Pancreas (tissue), 10 donors: ENCODE measurements at regions not wholly inside any gene's neighbourhood (a gene's known extent, or its start where the extent isn't known, plus 50 kb on each side); places are given as distances from the start of the nearest gene placed in this dataset.

Experiments used
- ATAC-seq, 4 donors: fragments of 200-7000 bp; cut with Tn5 transposase; one replicate each; pipeline versions ENCODE4 v1.8.0 to v1.9.1; 2020; ENCODE audit warnings: mild to moderate bottlenecking in 4 of 4, moderate library complexity in 4 of 4
- DNase-seq, 6 donors: peaks; one replicate each; pipeline ENCODE4 v3.0.0-alpha.2; 2020
- FAIRE-seq: peaks from 2 replicates; lab custom pipeline; 2012; peaks lifted over from hg19 to GRCh38; lab: Jason Lieb, UNC
- H3K27ac ChIP-seq, 4 donors: fragments of 200-600 bp; sonication (generic); 1 replicate in 3 of 4; 2 replicates in 1 of 4; pipeline versions ENCODE4 v1.5.0 to v1.8.0; 2020
- H3K27me3 ChIP-seq, 4 donors: fragments of 200-600 bp; one replicate each; pipeline ENCODE4 v1.8.0; 2021
- H3K36me3 ChIP-seq, 3 donors: fragments of 200-600 bp; sonication (generic) in 1 of 3; one replicate each; pipeline versions ENCODE4 v1.5.0 to v1.8.0; 2020 to 2021
- H3K4me1 ChIP-seq, 3 donors: fragments of 200-600 bp; one replicate each; pipeline ENCODE4 v1.8.0; 2021
- H3K4me3 ChIP-seq, 4 donors: fragments of 200-600 bp; sonication (generic) in 2 of 4; one replicate each; pipeline versions ENCODE4 v1.5.0 to v1.8.0; 2020 to 2021
- H3K9me3 ChIP-seq, 4 donors: fragments of 200-600 bp; one replicate each; pipeline ENCODE4 v1.8.0; 2021
- WGBS, 2 donors: extraction: QIAGEN DNeasy Blood & Tissue Kit; methylation state at CpG; one replicate each; pipeline ENCODE4 v1.1.7; 2013; 5-methylcytosine and 5-hydroxymethylcytosine counted together
- intact Hi-C, 3 donors: fragments of 100-400 bp; cut with DNase I; formaldehyde crosslinking; loops; one replicate each; pipeline versions ENCODE4 v1.11.1 to v1.14.2; 2022
- TF ChIP-seq, protein P1 (sequence below), 4 donors: fragments of 200-600 bp; sonication (generic) in 3 of 4; IDR thresholded peaks; one replicate each; pipeline versions ENCODE4 v1.5.0 to v1.8.0; 2021; ENCODE audit warnings: antibody characterized with exemption in 4 of 4
- donor health status: healthy with polysubstance abuse.
- donor health status: DM: no; HTN: no; CAD: no; lungs with moderate emphysema.
- donor health status: DM: no; HTN: no; CAD: no.
- donor health status: control.
- donor health status: control.
- donor health status: Bipolar disorder and iron deficiency.
- donor health status: DM: yes; HTN: yes; CAD: no.
- donor health status: DM: no; HTN: no; CAD: no.
- donor health status: DM: no; HTN: no; CAD: no.
- donor health status: DM: yes; HTN: yes; CAD: no.

DNA sequence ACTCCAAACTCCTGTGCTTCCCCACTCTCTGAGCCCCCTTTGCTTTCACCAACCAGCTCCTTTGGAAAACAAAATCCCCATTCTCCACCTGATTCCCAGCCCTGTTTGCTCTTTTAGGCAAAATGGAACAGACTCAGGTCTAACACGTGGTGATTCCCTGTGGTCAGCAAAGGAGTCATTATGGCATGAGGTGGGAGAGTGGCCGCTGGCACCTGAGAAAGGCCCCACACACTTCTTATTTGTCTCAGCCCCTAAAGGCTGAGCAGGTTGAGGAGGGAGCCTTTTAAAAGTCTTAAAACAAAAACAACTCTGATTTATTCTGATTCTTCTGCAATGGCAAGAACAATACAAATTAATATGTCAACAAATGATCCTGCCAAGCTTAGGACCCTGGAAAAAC lies 401.2 kb downstream of the TNS1 start:
- no peak overlapping the region for H3K4me3 ChIP-seq
- intact Hi-C loops, result no loop called here
- DNase-seq, result no peak
- no peaks in the 10 kb centered on the region for H3K4me1 ChIP-seq
- no peak overlapping the region for H3K27ac ChIP-seq
- no peaks in the 10 kb centered on the region for H3K36me3 ChIP-seq
- H3K27me3 ChIP-seq, result no peaks in the 10 kb centered on the region
- no peaks in the 10 kb centered on the region for H3K9me3 ChIP-seq
- TF ChIP-seq, protein P1, sequence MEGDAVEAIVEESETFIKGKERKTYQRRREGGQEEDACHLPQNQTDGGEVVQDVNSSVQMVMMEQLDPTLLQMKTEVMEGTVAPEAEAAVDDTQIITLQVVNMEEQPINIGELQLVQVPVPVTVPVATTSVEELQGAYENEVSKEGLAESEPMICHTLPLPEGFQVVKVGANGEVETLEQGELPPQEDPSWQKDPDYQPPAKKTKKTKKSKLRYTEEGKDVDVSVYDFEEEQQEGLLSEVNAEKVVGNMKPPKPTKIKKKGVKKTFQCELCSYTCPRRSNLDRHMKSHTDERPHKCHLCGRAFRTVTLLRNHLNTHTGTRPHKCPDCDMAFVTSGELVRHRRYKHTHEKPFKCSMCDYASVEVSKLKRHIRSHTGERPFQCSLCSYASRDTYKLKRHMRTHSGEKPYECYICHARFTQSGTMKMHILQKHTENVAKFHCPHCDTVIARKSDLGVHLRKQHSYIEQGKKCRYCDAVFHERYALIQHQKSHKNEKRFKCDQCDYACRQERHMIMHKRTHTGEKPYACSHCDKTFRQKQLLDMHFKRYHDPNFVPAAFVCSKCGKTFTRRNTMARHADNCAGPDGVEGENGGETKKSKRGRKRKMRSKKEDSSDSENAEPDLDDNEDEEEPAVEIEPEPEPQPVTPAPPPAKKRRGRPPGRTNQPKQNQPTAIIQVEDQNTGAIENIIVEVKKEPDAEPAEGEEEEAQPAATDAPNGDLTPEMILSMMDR (IDR thresholded peaks at IDR 0.05), result no peak
- WGBS, 2 donors, result 33 to 50% methylated on average over 2 of the region's 2 CpGs
- FAIRE-seq, result no peak
- ATAC-seq, result no peak

- 80 to 91% methylated on average over 3 of the region's 3 CpGs for WGBS, 2 donors
- FAIRE-seq (no peak), ATAC-seq (no peak), DNase-seq (no peak)
- no peaks in the 10 kb centered on the region for H3K27me3 ChIP-seq
- no peaks in the 10 kb centered on the region for H3K9me3 ChIP-seq
- intact Hi-C loops, result no loop called here
- H3K27ac ChIP-seq, result no peak overlapping the region
- TF ChIP-seq, protein P1 (IDR thresholded peaks at IDR 0.05), result no peak
- H3K36me3 ChIP-seq, result no peaks in the 10 kb centered on the region
- no peak overlapping the region for H3K4me3 ChIP-seq
- H3K4me1 ChIP-seq, result no peaks in the 10 kb centered on the region
These were observed 402.9 kb downstream of the TNS1 start for GRCh38 chr2:217599906-217600305.

- Histone ChIP-seq H3K27ac (no peak overlapping the region), H3K4me3 (no peak overlapping the region), H3K36me3 (no peaks in the 10 kb centered on the region), H3K9me3 (no peaks in the 10 kb centered on the region), H3K4me1 (no peaks in the 10 kb centered on the region), H3K27me3 (no peaks in the 10 kb centered on the region)
- TF ChIP-seq, protein P1 (IDR thresholded peaks at IDR 0.05), result no peak
- intact Hi-C loops, result no loop called here
- DNase-seq, result no peak
- FAIRE-seq, result no peak
- ATAC-seq, result no peak
- 73 to 77% methylated on average over 6 of the region's 6 CpGs for WGBS, 2 donors
These were observed 405.1 kb downstream of the TNS1 start for GRCh38 chr2:217597681-217598080.

DNA sequence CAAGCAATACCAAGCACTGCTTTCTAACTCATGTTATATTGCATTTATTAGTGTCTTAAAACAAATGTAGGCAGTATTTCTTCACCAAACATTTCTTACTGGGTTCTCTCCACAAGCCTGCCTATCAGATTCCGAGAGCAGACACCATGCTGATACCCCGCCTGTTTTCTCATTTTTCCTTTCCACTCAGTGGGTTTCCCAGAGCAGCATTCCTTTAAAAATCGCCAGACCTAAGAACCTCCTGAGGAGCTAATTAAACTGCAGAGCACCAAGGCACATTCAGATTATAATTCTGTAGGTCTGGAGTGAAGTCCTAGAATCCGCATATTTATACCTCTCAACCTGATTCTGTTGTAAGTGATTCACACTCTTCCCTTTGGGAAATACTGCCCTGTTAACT lies 405.6 kb downstream of the TNS1 start:
- DNase-seq (no peak), ATAC-seq (no peak), FAIRE-seq (no peak)
- intact Hi-C loops, result no loop called here
- Histone ChIP-seq H3K4me3 (no peak overlapping the region), H3K9me3 (no peaks in the 10 kb centered on the region), H3K27ac (no peak overlapping the region), H3K4me1 (no peaks in the 10 kb centered on the region), H3K27me3 (no peaks in the 10 kb centered on the region), H3K36me3 (no peaks in the 10 kb centered on the region)
- TF ChIP-seq, protein P1 (IDR thresholded peaks at IDR 0.05), result no peak
- 72 to 79% methylated on average over 4 of the region's 4 CpGs for WGBS, 2 donors

GRCh38 chr2:217593732-217594131 lies 409.1 kb downstream of the TNS1 start:
- TF ChIP-seq, protein P1 (IDR thresholded peaks at IDR 0.05), result no peak
- FAIRE-seq, result no peak
- intact Hi-C loops, result no loop called here
- no peak for DNase-seq
- no peaks in the 10 kb centered on the region for H3K27me3 ChIP-seq
- no peak for ATAC-seq
- 51 to 72% methylated on average over 4 of the region's 4 CpGs for WGBS, 2 donors
- H3K9me3 ChIP-seq, result no peaks in the 10 kb centered on the region
- H3K27ac ChIP-seq, result no peak overlapping the region
- H3K4me1 ChIP-seq, result no peaks in the 10 kb centered on the region
- H3K4me3 ChIP-seq, result no peak overlapping the region
- H3K36me3 ChIP-seq, result no peaks in the 10 kb centered on the region
